SK-N-SH treated with all-trans-retinoic acid at 6 μM for 48 hours (cell line): ENCODE measurements at regions not wholly inside any gene's neighbourhood (a gene's known extent, or its start where the extent isn't known, plus 50 kb on each side); places are given as distances from the start of the nearest gene placed in this dataset.
"Not testable (repeated sequence)": the region's sequence is repeated elsewhere in the genome, so short reads cannot be mapped to it uniquely, and the experiment has no call there.

Experiments
- ATAC-seq: fragments of 200-7000 bp; cut with Tn5 transposase; 3 replicates; pipeline ENCODE4 v1.9.1; 2020; ENCODE audit warnings: mild to moderate bottlenecking, moderate library complexity
- ARNTL ChIP-seq: fragments of 450-650 bp; formaldehyde crosslinking; IDR thresholded peaks from 2 replicates; pipeline ENCODE4 v1.5.0; 2020; ENCODE audit warnings: low read depth, mild to moderate bottlenecking, moderate library complexity, borderline replicate concordance
- BACH2 ChIP-seq: fragments of 250-450 bp; sonication (Bioruptor Pico); IDR thresholded peaks from 2 replicates; pipeline ENCODE4 v1.9.0; 2021; ENCODE audit warnings: mild to moderate bottlenecking, borderline replicate concordance
- CREB5 ChIP-seq: fragments of 250-450 bp; sonication (Bioruptor Pico); IDR thresholded peaks from 2 replicates; pipeline ENCODE4 v1.5.1; 2020; ENCODE audit warnings: low read depth, mild to moderate bottlenecking, moderate library complexity
- CSDC2 ChIP-seq: fragments of 250-450 bp; sonication (Bioruptor Pico); IDR thresholded peaks from 2 replicates; pipeline ENCODE4 v1.5.0; 2020; ENCODE audit warnings: mild to moderate bottlenecking, moderate library complexity
- ESRRG ChIP-seq: fragments of 250-450 bp; sonication (Bioruptor Pico); IDR thresholded peaks from 2 replicates; pipeline ENCODE4 v1.6.1; 2021; ENCODE audit warnings: mild to moderate bottlenecking
- GLIS3 ChIP-seq: fragments of 250-450 bp; sonication (Bioruptor Pico); IDR thresholded peaks from 2 replicates; pipeline ENCODE4 v1.5.0; 2020; ENCODE audit warnings: mild to moderate bottlenecking, moderate library complexity
- ISL1 ChIP-seq: fragments of 250-450 bp; sonication (Bioruptor Pico); IDR thresholded peaks from 2 replicates; pipeline ENCODE4 v2.1.2; 2022; ENCODE audit warnings: mild to moderate bottlenecking, moderate library complexity
- OSR1 ChIP-seq: fragments of 250-450 bp; sonication (Bioruptor Pico); IDR thresholded peaks from 2 replicates; pipeline ENCODE4 v1.8.0; 2022; ENCODE audit warnings: moderate library complexity, mild to moderate bottlenecking, inconsistent platforms
- POU6F1 ChIP-seq: fragments of 250-450 bp; sonication (Bioruptor Pico); IDR thresholded peaks from 2 replicates; pipeline ENCODE4 v1.8.0; 2021; ENCODE audit warnings: low read depth, mild to moderate bottlenecking, moderate library complexity, borderline replicate concordance
- PPARA ChIP-seq: fragments of 250-450 bp; sonication (Bioruptor Pico); IDR thresholded peaks from 2 replicates; pipeline ENCODE4 v1.5.0; 2020; ENCODE audit warnings: mild to moderate bottlenecking, borderline replicate concordance
- RARB ChIP-seq: fragments of 250-450 bp; sonication (Bioruptor Pico); IDR thresholded peaks from 2 replicates; pipeline ENCODE4 v1.8.0; 2021; ENCODE audit warnings: mild to moderate bottlenecking, moderate library complexity
- SNAI2 ChIP-seq: fragments of 250-450 bp; sonication (Bioruptor Pico); IDR thresholded peaks from 2 replicates; pipeline ENCODE4 v1.5.0; 2020; ENCODE audit warnings: mild to moderate bottlenecking, moderate library complexity
- TCF4 ChIP-seq: fragments of 250-450 bp; sonication (Bioruptor Pico); IDR thresholded peaks from 2 replicates; pipeline ENCODE4 v1.8.0; 2021; ENCODE audit warnings: mild to moderate bottlenecking, moderate library complexity, borderline replicate concordance
- TOX ChIP-seq: fragments of 250-450 bp; sonication (Bioruptor Pico); IDR thresholded peaks from 2 replicates; pipeline ENCODE4 v1.8.0; 2021; ENCODE audit warnings: mild to moderate bottlenecking, moderate library complexity, borderline replicate concordance
- ZC3H10 ChIP-seq: fragments of 250-450 bp; sonication (Bioruptor Pico); IDR thresholded peaks from 2 replicates; pipeline ENCODE4 v1.5.1; 2021; ENCODE audit warnings: mild to moderate bottlenecking, moderate library complexity
- ZFP3 ChIP-seq: fragments of 250-450 bp; sonication (Bioruptor Pico); IDR thresholded peaks from 2 replicates; pipeline ENCODE4 v1.5.0; 2020; ENCODE audit warnings: mild to moderate bottlenecking, moderate library complexity
- ZFP30 ChIP-seq: fragments of 450-650 bp; formaldehyde crosslinking; IDR thresholded peaks from 2 replicates; pipeline ENCODE4 v1.5.0; 2022; ENCODE audit warnings: mild to moderate bottlenecking, moderate library complexity
- ZNF565 ChIP-seq: fragments of 450-650 bp; formaldehyde crosslinking; conservative IDR thresholded peaks from 2 replicates; pipeline ENCODE4 v1.5.0; 2020; ENCODE audit warnings: low read depth, mild to moderate bottlenecking, moderate library complexity
- ZNF70 ChIP-seq: fragments of 450-650 bp; formaldehyde crosslinking; IDR thresholded peaks from 2 replicates; pipeline ENCODE4 v1.5.0; 2020; ENCODE audit warnings: mild to moderate bottlenecking, moderate library complexity
- ZNF8 ChIP-seq: fragments of 450-650 bp; formaldehyde crosslinking; IDR thresholded peaks from 2 replicates; pipeline ENCODE4 v1.5.0; 2020; ENCODE audit warnings: mild to moderate bottlenecking, moderate library complexity
- TF ChIP-seq, protein P1 (sequence below): fragments of 250-450 bp; sonication (Bioruptor Pico); IDR thresholded peaks from 2 replicates; pipeline ENCODE4 v1.8.0; 2020; ENCODE audit warnings: mild to moderate bottlenecking, moderate library complexity, borderline replicate concordance
- TF ChIP-seq, protein P2 (sequence below): fragments of 250-450 bp; sonication (Bioruptor Pico); IDR thresholded peaks from 2 replicates; pipeline ENCODE4 v1.5.0; 2020; ENCODE audit warnings: mild to moderate bottlenecking, moderate library complexity
- TF ChIP-seq, protein P3 (sequence below): fragments of 250-450 bp; sonication (Bioruptor Pico); IDR thresholded peaks from 2 replicates; pipeline ENCODE4 v1.5.1; 2021; ENCODE audit warnings: mild to moderate bottlenecking, moderate library complexity

GRCh38 chr4:137794764-137795254, 262.5 kb upstream of the PCDH18 start:
- no peak for ATAC-seq
- TF ChIP-seq PPARA: no peak
- no peak for TF ChIP-seq ESRRG (CRISPR knock-in tag)
- TF ChIP-seq ISL1 (CRISPR knock-in tag): no peak
- TF ChIP-seq RARB: no peak
- no peak for TF ChIP-seq ZC3H10
- no peak for TF ChIP-seq CSDC2 (CRISPR knock-in tag)
- TF ChIP-seq GLIS3 (CRISPR knock-in tag): no peak

- ATAC-seq: not testable (repeated sequence)
Observed at GRCh38 chr4:137789263-137789662, 257.0 kb upstream of the PCDH18 start.

GRCh38 chr4:137783923-137784322, 251.6 kb upstream of the PCDH18 start:
- ATAC-seq: not testable (repeated sequence)

- ATAC-seq: no peak
- no peak for TF ChIP-seq BACH2
Observed at GRCh38 chr4:137775701-137776100, 243.4 kb upstream of the PCDH18 start.

GRCh38 chr4:137774501-137774900, 242.2 kb upstream of the PCDH18 start:
- no peak for ATAC-seq
- TF ChIP-seq ISL1 (CRISPR knock-in tag): no peak
- TF ChIP-seq ZNF70 (CRISPR knock-in tag): no peak
- TF ChIP-seq ZFP30 (CRISPR knock-in tag): no peak
- TF ChIP-seq ZNF565 (CRISPR knock-in tag): no peak
- TF ChIP-seq, protein P1, sequence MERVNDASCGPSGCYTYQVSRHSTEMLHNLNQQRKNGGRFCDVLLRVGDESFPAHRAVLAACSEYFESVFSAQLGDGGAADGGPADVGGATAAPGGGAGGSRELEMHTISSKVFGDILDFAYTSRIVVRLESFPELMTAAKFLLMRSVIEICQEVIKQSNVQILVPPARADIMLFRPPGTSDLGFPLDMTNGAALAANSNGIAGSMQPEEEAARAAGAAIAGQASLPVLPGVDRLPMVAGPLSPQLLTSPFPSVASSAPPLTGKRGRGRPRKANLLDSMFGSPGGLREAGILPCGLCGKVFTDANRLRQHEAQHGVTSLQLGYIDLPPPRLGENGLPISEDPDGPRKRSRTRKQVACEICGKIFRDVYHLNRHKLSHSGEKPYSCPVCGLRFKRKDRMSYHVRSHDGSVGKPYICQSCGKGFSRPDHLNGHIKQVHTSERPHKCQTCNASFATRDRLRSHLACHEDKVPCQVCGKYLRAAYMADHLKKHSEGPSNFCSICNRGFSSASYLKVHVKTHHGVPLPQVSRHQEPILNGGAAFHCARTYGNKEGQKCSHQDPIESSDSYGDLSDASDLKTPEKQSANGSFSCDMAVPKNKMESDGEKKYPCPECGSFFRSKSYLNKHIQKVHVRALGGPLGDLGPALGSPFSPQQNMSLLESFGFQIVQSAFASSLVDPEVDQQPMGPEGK (CRISPR knock-in tag): no peak
- TF ChIP-seq ZNF8 (CRISPR knock-in tag): no peak
- TF ChIP-seq SNAI2: no peak
- no peak for TF ChIP-seq ZFP3
- no peak for TF ChIP-seq GLIS3 (CRISPR knock-in tag)
- no peak for TF ChIP-seq CREB5
- no peak for TF ChIP-seq ARNTL (CRISPR knock-in tag)

GRCh38 chr4:137768881-137769280, 236.6 kb upstream of the PCDH18 start:
- no peak for ATAC-seq
- TF ChIP-seq ZNF8 (CRISPR knock-in tag): no peak

GRCh38 chr4:137768196-137768595, 235.9 kb upstream of the PCDH18 start:
- no peak for ATAC-seq
- TF ChIP-seq ZC3H10 (no peak), ZFP3 (no peak), OSR1 (CRISPR knock-in tag) (no peak), TCF4 (CRISPR knock-in tag) (no peak), ZNF8 (CRISPR knock-in tag) (no peak), RARB (no peak), SNAI2 (no peak), TOX (CRISPR knock-in tag) (no peak), POU6F1 (CRISPR knock-in tag) (no peak), ZFP30 (CRISPR knock-in tag) (no peak), GLIS3 (CRISPR knock-in tag) (no peak), ISL1 (CRISPR knock-in tag) (no peak), PPARA (no peak)
- TF ChIP-seq, protein P2, sequence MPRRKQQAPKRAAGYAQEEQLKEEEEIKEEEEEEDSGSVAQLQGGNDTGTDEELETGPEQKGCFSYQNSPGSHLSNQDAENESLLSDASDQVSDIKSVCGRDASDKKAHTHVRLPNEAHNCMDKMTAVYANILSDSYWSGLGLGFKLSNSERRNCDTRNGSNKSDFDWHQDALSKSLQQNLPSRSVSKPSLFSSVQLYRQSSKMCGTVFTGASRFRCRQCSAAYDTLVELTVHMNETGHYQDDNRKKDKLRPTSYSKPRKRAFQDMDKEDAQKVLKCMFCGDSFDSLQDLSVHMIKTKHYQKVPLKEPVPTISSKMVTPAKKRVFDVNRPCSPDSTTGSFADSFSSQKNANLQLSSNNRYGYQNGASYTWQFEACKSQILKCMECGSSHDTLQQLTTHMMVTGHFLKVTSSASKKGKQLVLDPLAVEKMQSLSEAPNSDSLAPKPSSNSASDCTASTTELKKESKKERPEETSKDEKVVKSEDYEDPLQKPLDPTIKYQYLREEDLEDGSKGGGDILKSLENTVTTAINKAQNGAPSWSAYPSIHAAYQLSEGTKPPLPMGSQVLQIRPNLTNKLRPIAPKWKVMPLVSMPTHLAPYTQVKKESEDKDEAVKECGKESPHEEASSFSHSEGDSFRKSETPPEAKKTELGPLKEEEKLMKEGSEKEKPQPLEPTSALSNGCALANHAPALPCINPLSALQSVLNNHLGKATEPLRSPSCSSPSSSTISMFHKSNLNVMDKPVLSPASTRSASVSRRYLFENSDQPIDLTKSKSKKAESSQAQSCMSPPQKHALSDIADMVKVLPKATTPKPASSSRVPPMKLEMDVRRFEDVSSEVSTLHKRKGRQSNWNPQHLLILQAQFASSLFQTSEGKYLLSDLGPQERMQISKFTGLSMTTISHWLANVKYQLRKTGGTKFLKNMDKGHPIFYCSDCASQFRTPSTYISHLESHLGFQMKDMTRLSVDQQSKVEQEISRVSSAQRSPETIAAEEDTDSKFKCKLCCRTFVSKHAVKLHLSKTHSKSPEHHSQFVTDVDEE (CRISPR knock-in tag): no peak
- TF ChIP-seq, protein P3, sequence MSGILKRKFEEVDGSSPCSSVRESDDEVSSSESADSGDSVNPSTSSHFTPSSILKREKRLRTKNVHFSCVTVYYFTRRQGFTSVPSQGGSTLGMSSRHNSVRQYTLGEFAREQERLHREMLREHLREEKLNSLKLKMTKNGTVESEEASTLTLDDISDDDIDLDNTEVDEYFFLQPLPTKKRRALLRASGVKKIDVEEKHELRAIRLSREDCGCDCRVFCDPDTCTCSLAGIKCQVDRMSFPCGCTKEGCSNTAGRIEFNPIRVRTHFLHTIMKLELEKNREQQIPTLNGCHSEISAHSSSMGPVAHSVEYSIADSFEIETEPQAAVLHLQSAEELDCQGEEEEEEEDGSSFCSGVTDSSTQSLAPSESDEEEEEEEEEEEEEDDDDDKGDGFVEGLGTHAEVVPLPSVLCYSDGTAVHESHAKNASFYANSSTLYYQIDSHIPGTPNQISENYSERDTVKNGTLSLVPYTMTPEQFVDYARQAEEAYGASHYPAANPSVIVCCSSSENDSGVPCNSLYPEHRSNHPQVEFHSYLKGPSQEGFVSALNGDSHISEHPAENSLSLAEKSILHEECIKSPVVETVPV: no peak
